ENCODE measurements at regions not wholly inside any gene's neighbourhood (a gene's known extent, or its start where the extent isn't known, plus 50 kb on each side); places are given as distances from the start of the nearest gene placed in this dataset.

DNA sequence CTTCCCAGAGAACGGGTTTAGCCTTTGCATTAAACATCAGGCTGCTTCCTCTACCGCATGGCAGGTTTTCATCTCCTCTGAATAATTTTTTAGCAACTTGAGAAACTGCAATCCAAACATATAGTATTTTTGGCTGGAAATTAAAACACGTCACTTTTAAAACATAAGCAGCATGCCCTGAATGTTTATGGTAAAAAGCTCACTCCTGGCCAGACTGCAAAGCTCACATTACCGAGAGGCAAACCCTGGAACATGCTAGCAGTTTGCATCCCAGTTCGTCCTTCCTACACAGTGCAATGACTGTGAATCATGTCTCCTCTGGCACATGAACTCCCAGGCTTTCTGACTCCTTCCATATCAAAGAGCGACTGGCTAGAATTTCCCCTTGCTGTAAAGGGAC is 312.3 kb downstream of the RRAGC start:
- no peak for TF ChIP-seq SP1 (CRISPR knock-in tag; IDR thresholded peaks at IDR 0.05)
- no peak for TF ChIP-seq TEAD4 (IDR thresholded peaks at IDR 0.05; ENCODE audit: low read length)
- no peak for TF ChIP-seq TEAD4 (CRISPR knock-in tag; IDR thresholded peaks at IDR 0.05; ENCODE audit: borderline replicate concordance)

All from K562 (cell line).